ENCODE measurements at regions not wholly inside any gene's neighbourhood (a gene's known extent, or its start where the extent isn't known, plus 50 kb on each side); places are given as distances from the start of the nearest gene placed in this dataset.
"Not testable (repeated sequence)": the region's sequence is repeated elsewhere in the genome, so short reads cannot be mapped to it uniquely, and the experiment has no call there.

DNA sequence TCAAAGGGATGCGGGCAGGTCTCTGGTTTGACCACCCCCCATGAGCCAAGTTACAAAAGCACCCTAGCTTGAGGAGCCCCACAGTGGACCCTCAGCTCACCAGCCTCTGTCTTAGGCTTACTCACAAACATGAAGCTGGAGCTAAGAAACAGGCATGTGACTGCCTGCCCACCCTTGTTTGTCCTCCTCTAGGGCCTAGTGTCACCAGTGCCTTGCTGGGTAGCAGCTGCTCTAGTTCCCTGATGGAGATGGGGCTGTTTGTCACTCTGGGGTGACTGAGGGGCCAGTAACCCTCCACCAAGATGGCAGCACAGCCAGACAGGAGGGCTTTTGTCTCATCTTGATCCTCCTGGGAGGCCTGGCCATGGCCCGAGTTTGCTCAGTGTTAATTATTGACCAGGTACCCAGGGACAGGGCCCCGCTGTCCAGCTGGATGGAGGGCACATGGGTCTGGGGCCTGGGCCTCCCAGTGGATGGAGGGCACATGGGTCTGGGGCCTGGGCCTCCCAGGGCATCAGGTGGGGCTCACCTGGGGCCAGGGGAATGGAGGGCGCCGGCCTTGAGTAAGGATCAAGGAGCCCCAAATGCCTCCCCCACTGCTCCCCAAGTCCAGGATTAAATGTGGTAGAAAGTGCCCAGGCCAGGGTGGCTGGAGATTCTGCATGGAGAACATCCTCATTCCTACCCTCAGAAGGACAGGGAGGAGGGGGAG, 185.9 kb upstream of the HAAO start:
- TF ChIP-seq, protein P1, sequence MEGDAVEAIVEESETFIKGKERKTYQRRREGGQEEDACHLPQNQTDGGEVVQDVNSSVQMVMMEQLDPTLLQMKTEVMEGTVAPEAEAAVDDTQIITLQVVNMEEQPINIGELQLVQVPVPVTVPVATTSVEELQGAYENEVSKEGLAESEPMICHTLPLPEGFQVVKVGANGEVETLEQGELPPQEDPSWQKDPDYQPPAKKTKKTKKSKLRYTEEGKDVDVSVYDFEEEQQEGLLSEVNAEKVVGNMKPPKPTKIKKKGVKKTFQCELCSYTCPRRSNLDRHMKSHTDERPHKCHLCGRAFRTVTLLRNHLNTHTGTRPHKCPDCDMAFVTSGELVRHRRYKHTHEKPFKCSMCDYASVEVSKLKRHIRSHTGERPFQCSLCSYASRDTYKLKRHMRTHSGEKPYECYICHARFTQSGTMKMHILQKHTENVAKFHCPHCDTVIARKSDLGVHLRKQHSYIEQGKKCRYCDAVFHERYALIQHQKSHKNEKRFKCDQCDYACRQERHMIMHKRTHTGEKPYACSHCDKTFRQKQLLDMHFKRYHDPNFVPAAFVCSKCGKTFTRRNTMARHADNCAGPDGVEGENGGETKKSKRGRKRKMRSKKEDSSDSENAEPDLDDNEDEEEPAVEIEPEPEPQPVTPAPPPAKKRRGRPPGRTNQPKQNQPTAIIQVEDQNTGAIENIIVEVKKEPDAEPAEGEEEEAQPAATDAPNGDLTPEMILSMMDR (conservative IDR thresholded peaks at IDR 0.05): no peak
- TF ChIP-seq ZFX (IDR thresholded peaks at IDR 0.05): no peak
- no peak overlapping the region for H3K27ac ChIP-seq

DNA sequence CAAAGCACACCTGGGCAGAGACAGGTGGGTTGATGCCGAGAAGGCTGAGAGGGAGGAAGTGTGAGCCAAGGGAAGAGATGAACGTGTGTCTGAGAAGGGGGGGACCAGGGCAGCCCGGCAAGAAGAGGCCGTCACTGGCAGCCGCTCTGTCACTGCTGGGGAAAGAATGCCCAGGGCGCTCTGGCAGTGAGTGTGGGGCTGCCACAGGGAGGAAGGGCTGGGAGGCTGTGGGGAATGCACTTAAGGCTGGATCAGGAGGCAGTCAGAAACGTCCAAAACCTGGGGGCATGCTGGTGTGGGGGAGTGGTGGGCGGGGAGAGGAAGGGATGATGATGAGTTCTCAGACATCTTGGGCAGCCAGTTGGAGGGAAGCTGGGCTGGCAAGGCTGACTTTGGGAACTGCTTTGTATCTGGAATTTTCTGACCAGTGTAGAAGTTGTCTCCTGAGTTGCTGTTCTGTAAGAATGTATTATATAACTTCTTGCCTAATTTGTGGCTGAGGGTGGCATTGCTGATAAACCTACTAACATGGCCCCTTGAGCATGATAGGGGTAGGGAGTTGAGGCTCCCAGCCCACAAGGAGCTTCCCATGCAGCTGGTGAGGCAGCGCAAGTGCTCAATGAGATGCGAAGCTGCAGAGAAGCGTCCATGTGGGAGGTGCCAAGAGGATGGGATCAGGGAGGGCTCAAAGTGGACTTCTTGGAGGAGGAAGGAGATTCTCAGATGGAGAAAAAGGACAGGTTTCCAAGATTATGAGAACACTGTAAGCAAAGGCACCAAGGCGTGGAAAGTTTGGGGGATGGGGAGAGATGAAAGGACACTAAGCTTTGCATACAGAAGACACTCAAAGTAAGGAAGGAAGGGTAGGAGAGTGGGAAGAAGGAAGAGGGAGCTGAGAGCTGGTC, 185.1 kb upstream of the HAAO start:
- H3K27ac ChIP-seq: no peak overlapping the region
- TF ChIP-seq, protein P1 (conservative IDR thresholded peaks at IDR 0.05): no peak
- TF ChIP-seq ZFX (IDR thresholded peaks at IDR 0.05): no peak

DNA sequence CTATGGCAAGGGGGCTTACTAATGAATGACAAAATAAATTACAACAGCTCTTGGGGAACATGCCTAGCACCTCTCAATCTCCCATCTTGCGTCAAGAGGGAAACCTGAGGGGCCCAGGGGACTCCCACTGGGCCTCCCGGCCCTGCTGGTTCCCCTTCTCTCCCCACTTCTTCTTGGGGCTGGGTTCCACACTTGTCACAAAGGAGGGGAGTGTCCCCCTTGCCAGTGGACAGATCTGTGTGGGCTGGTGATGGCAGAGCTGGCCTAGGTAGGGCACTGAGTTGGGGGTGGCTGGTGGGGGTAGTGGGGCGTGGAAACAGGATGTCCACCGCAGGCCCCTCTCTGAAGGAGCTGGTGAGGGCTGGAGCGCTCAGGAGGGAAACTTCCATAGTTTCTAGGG, 184.0 kb upstream of the HAAO start:
- H3K27ac ChIP-seq: no peak overlapping the region
- TF ChIP-seq, protein P1 (conservative IDR thresholded peaks at IDR 0.05): no peak
- no peak for TF ChIP-seq ZFX (IDR thresholded peaks at IDR 0.05)

DNA sequence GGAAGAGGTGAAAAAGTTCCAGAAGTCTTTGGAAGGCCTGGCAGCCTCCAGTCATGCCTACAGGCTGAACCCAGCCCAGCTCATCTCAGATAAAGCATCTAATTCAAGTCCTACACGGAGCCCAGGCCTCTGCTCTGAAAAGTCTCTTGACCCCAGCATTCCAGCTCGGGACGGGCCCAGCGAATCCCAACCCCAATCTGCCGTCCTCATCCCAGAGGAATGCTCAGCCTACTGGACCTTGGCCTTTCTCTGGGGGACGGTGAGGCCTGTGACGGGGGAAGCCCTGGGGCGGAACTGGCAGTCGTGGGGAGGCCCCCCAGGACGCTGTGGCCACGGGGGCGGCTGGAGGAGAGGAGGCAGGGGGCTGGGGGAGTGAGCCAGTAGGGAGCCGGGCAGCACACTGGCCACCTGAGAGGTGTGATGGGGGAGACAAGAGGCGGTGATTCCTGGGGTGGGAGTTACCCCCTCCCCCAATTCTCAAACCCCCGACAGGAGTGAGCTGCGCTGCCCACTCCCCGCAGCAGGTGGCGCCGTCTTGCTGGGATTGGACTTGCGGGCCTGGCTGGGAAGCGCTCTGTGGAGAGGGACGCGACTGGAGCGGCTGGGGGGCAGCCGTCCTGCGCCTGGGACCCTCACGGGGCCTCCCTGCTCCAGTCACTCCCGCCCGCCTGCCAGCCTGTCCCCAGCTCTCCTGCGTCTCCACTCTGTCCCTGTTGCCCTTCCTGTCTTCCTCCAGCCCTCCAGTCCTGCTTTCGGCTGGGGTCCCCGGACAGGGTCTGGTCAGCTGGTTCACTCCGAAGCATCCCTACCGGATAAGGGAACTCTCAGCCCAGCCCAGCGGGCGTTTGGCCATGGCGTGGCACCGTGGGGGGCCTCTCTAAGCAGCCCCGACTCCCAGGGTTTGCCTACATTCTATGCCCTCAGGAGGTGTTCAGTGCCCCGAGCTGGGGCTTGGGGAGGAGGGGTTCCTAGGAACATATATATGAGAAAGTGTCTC, 182.6 kb upstream of the HAAO start:
- no peak overlapping the region for H3K27ac ChIP-seq
- TF ChIP-seq, protein P1 (conservative IDR thresholded peaks at IDR 0.05): peak; percentile 79
- TF ChIP-seq ZFX (IDR thresholded peaks at IDR 0.05): no peak

DNA sequence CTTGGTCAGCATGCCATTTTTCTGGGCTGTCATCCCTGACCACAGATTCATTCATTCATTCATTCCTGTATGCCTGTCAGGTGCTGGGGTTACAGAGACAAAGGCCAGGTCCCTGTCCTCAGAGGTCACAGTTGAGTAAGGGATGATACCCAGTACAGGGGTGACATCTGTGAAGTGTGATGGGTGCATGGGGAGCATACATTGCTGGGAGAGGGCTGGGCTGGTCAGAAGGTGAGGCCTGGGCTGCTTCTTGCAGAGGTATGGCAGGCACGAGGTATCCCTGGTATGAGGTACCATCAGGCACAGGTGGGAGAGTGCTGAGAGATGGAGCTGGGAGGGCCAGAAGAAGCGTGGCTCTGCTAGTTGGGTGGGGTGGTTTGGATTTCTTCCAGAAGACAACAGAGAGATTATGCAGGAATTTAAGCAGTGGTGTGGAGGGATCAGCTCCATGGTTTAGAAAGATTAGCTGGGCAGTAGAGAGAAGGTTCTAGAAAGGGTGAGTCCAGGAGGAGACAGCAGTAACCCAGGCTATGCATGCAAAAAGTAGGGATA, 181.9 kb upstream of the HAAO start:
- H3K27ac ChIP-seq: no peak overlapping the region
- TF ChIP-seq ZFX (IDR thresholded peaks at IDR 0.05): no peak
- TF ChIP-seq, protein P1 (conservative IDR thresholded peaks at IDR 0.05): no peak

DNA sequence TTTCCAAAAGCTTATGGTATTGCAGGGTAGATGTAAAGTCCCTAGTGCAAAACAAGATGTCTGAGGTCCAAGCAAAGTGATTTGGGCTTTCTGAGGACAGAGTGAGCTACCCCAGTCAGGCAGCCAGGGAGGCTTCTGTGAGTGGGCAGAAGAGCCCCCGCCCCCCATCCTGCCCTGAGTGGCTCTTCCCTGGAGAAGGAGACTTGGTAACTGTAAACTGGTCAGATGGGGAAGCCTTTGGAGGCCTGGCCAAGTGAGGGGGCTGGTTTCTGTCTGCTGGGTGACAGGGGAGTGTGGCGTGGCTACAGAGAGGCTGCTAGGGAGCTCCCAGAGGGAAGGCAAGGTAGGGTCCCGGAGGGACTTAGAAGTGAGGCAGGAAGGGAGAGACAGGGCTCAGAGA, 181.3 kb upstream of the HAAO start:
- H3K27ac ChIP-seq: no peak overlapping the region
- TF ChIP-seq ZFX (IDR thresholded peaks at IDR 0.05): no peak
- TF ChIP-seq, protein P1 (conservative IDR thresholded peaks at IDR 0.05): no peak

DNA sequence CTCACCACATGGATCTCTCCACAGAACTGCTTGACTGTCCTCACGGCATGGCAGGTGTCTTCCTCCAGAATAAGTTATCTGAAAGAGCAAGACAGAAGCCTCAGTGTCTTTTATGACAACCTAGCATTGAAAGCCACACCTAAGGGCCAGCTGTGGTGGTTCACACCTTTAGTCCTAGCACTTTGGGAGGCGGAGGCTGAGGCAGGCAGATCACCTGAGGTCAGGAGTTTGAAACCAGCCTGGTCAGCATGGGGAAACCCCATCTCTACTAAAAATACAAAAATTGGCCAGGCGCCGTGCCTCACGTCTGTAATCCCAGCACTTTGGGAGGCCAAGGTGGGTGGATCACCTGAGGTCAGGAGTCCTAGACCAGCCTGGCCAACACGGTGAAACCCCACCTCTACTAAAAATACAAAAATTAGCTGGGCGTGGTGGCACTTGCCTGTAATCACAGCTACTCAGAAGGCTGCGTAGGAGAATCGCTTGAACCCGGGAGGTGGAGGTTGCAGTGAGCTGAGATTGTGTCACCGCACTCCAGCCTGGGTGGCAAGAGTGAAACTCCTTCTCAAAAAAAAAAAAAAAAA, 180.6 kb upstream of the HAAO start:
- not testable (repeated sequence) for H3K27ac ChIP-seq
